T-helper 2 cell treated with Interferon-gamma antibody and Interleukin-4, amounts not matched to agents 100 ng/mL and 5 ng/mL, for 36 hours (primary cell): ENCODE measurements at regions not wholly inside any gene's neighbourhood (a gene's known extent, or its start where the extent isn't known, plus 50 kb on each side); places are given as distances from the start of the nearest gene placed in this dataset.
"Not testable (repeated sequence)": the region's sequence is repeated elsewhere in the genome, so short reads cannot be mapped to it uniquely, and the experiment has no call there.

Experiments
- intact Hi-C: fragments of 100-400 bp; cut with micrococcal nuclease; formaldehyde crosslinking; loops from one replicate; pipeline ENCODE4 v1.15.1; 2023

- intact Hi-C loops = no loop called here
Observed at GRCh38 chr3:68676136-68676535, 256.2 kb downstream of the TAFA4 start.

DNA sequence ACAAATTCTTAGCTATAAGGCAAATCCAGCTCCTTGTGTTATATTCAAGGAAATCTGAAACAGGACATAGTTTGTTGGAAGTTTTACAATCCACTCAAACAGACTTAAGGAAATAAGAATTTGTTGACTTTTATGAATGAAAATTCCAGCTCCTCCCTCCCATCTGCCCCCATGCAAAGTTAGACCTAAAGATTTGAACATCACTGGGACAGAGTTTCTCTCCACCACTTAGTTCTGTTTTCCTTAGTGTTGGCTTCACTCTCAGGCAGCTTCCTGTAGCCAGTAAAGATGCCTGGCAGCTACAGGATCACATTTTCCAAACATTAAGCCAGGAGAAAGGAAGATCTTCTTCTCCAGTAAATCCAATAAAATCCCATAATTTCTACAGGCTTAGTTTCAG, 265.0 kb downstream of the TAFA4 start:
- intact Hi-C loops = no loop called here

DNA sequence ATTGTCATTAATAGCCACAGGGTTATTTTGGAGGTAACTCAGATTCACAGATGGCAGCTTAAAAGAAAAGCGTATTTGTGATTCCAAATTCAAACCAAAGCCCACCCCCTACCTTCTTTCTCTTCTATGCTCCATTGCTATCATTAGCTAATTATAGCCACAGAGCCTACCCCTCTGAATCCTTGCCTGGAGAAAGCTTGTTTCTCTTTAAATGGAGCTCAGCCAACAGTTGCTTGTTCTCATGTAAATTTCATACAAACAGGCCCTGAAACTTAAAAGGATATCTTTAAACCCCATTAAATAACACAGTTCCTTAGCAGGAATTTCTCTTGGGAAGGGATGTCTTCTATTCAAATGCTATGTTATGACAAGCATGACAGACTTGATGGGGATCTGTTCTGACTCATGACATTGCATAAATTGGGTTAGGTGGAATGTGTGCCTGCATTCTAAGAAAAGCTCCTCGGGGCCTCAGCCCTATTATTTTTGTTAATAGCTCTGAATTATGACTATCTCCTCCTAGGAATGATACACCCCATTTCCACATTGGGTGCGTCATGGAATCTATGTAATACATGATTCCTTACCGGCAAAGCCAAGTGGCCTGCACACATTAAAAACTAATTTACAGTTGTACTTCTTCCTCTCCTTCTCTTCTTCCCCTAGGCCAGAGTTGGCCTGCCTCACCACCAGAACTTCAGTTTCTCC, 265.8 kb downstream of the TAFA4 start:
- intact Hi-C loops = no loop called here

GRCh38 chr3:68664276-68664675, 268.1 kb downstream of the TAFA4 start:
- intact Hi-C loops = no loop called here

DNA sequence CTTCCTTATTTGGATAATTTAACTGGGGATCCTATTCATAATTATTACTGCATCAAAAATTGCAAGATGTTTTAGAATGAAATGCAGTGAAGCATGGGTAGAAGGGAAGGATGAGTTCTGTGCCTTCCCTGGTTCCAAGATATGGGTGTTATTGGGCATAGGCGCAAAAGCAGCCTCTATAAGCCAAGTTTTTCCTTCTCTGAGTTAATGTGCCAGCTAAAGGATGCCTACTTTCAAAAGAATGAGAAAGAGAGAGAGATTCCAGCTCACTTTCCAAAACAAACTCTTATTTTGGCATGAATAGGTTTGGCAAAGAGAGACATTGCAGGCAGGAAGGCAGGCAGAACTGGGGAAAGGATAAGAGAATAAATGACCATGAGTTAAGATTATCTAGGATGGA, 270.2 kb downstream of the TAFA4 start:
- intact Hi-C loops = no loop called here

DNA sequence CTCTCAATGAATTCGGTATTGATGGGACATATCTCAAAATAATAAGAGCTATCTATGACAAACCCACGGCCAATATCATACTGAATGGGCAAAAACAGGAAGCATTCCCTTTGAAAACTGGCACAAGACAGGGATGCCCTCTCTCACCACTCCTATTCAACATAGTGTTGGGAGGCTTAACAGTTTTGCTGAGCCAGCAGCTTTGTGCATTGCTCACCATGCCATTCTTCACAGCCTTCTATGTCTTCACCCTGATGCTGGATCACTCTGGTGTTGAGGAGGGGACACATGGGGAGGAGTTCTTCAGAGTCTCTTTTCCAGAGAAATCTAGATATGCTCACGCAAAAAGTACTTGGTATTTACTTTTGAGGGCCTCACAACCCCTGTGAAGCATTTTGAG, 281.7 kb downstream of the TAFA4 start:
- intact Hi-C loops = not testable (repeated sequence)

- intact Hi-C loops = no loop called here
Observed at GRCh38 chr3:68648494-68648893, 283.9 kb downstream of the TAFA4 start.

- intact Hi-C loops = no loop called here
Observed at GRCh38 chr3:68631850-68632545, 300.3 kb downstream of the TAFA4 start.

GRCh38 chr3:68620211-68620610, 312.1 kb downstream of the TAFA4 start:
- intact Hi-C loops = no loop called here

GRCh38 chr3:68614087-68614486, 318.3 kb downstream of the TAFA4 start:
- intact Hi-C loops = no loop called here

DNA sequence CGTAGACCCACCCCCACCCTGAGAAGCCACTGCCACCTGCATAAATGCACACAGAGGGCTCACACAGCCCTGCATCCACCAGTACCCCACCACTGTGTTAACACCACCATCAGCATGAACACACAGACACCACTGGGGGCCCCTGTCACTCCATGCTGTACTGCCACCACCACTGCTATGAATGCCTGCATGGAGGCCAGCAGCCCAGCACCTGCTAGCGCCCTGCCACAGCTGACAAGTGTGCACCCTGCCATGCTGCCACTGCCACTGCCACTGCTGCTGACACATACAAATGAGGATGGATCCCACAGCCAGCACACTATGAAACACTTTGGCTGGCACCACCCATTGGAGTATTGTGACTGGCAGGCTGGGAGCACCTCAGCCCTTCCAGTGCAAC, 361.0 kb downstream of the TAFA4 start:
- intact Hi-C loops = no loop called here

GRCh38 chr3:68560728-68561127, 371.6 kb downstream of the TAFA4 start:
- intact Hi-C loops = no loop called here

GRCh38 chr3:68535782-68536181, 396.6 kb downstream of the TAFA4 start:
- intact Hi-C loops = no loop called here

- intact Hi-C loops = no loop called here
Observed at GRCh38 chr3:68523330-68523729, 409.0 kb downstream of the TAFA4 start.

- intact Hi-C loops = no loop called here
Observed at GRCh38 chr3:68515237-68515636, 417.1 kb downstream of the TAFA4 start.

- intact Hi-C loops = no loop called here
Observed at GRCh38 chr3:68504201-68504600, 428.1 kb downstream of the TAFA4 start.

DNA sequence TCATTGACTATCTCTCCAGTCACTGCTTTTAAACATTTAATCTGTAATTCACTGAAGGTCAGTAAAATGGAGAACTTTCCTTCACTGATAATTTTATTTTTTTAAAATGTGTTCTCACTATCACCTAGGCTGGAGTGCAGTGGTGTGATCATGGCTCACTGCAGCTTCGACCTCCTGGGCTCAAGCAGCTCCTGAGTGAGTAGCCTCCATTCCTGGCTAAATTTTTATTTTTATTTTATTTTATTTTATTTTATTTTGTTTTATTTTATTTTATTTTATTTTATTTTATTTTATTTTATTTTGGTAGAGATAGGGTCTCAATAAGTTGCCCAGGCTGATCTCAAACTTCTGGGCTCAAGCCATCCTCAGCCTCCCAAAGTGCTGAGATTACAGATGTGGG, 446.5 kb downstream of the TAFA4 start:
- intact Hi-C loops = not testable (repeated sequence)

DNA sequence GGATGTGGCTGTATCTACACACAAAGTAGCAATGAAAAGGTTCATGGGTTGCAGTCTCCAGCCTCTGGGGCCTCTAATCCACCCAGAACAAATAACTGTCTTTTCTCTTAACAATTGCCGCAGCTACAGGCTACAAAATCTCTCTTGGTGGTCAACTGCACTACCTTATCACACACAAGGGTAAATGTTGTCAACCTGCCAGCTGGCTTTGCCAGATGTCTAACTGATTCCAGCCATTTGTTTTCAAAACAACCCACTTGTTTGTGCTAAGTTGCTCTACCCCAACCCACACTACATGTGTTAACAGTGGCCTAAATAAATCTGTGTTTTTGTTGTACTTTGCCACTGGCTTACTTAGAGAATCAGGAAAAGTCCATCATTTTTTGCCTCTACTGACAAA, 447.3 kb downstream of the TAFA4 start:
- intact Hi-C loops = no loop called here

DNA sequence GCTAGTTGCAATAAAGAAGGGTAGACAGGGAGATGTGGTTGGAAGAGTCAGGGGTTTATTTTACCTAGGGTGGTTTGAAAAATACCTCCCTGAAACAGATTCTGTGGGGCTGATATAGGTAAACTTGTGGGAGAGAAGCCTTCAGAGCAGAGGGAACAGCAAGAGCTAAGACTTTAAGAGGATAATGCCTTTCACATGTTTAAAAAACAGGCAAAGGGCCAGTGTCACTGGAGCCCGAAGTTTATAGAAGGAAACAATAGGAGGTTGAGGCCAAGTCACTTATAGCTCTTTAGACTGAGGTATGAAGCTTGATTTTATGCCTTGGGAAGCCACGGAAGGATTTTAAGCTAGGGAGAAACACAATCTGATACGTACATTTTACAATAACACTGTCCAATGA, 448.7 kb downstream of the TAFA4 start:
- intact Hi-C loops = no loop called here

DNA sequence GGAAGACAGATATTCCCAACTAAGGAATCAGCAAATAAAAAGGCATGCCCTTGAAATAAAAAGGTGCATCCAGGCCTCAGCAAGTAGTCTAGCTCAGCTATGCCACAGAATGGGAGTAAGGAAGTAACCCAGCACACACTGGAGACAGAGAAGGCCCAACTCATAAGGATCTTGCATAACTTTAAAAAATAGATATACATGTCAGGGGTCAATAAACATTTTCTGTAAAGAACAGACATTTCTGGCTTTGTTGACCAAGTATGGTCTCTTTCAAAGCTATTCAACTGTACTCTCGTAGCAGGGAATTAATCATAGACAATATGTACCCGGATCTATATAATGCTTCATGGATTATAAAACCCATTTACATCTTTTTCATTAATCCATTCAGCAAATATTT, 449.3 kb downstream of the TAFA4 start:
- intact Hi-C loops = no loop called here

DNA sequence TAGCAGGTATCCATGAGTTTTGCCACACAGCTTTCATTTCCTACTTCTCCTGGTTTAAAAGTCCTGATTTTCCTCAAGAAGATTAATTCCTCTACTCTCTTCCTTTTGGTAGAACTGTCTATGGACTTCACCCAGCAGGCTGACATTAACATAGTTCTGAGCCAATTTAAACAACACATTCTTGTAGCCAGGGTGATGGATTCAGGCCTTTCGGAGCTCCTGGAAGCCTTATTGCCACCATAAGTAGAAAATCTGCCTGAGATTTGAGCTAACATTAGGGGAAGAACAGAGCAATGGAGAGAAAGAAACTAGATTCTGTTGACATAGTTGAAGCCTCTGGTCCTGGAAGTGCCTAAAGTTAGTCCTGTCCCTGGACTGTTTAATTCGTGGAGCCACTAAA, 449.8 kb downstream of the TAFA4 start:
- intact Hi-C loops = no loop called here

DNA sequence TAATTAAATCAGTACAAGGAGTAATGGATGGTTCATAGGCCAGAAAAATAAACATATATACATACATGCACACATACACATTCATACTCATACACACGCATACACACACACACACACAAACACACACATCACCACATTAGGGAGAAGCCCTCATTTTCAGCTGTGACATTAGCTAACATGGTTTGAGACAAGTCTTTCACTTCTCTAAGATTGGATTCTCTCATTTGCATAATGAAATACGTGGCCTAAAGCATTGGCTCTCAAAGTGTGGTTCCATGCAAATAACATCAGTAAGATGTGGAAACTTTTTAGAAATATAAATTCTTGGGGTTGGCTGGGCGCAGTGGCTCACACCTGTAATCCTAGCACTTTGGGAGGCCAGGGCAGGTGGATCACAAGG, 452.6 kb downstream of the TAFA4 start:
- intact Hi-C loops = no loop called here

DNA sequence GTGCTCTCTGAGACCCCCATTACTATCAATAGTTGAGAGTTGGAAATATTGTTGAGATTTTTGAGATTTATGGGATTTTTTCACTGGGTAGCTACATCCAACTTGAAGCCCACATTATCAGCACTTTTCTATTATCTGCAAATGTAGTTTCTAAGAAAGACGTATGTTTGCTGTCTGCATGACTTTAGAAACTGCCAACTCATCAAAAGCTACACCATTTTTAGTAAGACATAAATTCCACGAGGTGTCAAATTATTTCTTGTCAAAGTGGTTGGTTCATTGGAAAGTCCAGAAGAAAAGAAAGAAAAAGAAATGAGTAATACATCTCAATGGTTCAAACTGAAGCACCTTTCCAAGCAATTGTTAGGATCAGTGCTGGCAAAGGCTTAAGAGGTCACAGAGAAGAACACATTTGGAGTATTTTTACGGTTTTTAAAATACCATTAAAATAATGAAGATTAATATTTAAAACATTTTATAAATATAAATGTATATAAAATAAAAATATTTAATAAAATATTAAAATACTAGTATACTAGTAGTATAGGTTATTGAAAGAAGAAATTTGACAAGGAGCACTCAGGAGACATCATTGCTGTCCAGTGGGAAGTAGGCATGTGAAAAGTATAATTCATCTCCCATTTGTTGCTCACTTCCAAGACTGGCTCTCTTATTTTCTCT, 463.5 kb downstream of the TAFA4 start:
- intact Hi-C loops = no loop called here
